ENCODE measurements at regions not wholly inside any gene's neighbourhood (a gene's known extent, or its start where the extent isn't known, plus 50 kb on each side); places are given as distances from the start of the nearest gene placed in this dataset.

- DNase-seq, result no peak
These were observed 67.2 kb upstream of the TENM3 start for GRCh38 chr4:182175788-182176519.

- DNase-seq, result no peak
These were observed 66.0 kb upstream of the TENM3 start for GRCh38 chr4:182177166-182177565.

GRCh38 chr4:182179105-182179504 is 64.1 kb upstream of the TENM3 start:
- DNase-seq, result no peak

- DNase-seq, result no peak
These were observed 63.5 kb upstream of the TENM3 start for GRCh38 chr4:182179751-182180150.

- no peak for DNase-seq
These were observed 57.7 kb upstream of the TENM3 start for GRCh38 chr4:182185491-182185890.

GRCh38 chr4:182187674-182188073 is 55.5 kb upstream of the TENM3 start:
- no peak for DNase-seq

GRCh38 chr4:182188622-182189021 is 54.6 kb upstream of the TENM3 start:
- no peak for DNase-seq

- DNase-seq, result no peak
These were observed 53.9 kb upstream of the TENM3 start for GRCh38 chr4:182189103-182189878.

GRCh38 chr4:182190306-182190705 is 52.9 kb upstream of the TENM3 start:
- DNase-seq, result no peak

- no peak for DNase-seq
These were observed 50.6 kb upstream of the TENM3 start for GRCh38 chr4:182192511-182193181.

- no peak for DNase-seq
These were observed 49.9 kb upstream of the TENM3 start for GRCh38 chr4:182193311-182193710.
